Stimulated activated CD4-positive, alpha-beta T cell treated with anti-CD3 and anti-CD28 coated beads, Interleukin-1b, Interleukin-23, amount 100 ng/mL, for 24 hours (primary cell): ENCODE measurements at regions not wholly inside any gene's neighbourhood (a gene's known extent, or its start where the extent isn't known, plus 50 kb on each side); places are given as distances from the start of the nearest gene placed in this dataset.

Experiments used
- DNase-seq, 4 experiments: peaks; one replicate each; pipeline ENCODE4 v3.0.0-alpha.2; 2020; ENCODE audit warnings: low read depth in 4 of 4, low spot score in 1 of 4

GRCh38 chr21:29441651-29442050, 142.9 kb downstream of the BACH1 start:
- DNase-seq: no peak

GRCh38 chr21:29443411-29444010, 144.8 kb downstream of the BACH1 start:
- no peak for DNase-seq

- DNase-seq: no peak
Observed at GRCh38 chr21:29448766-29449165, 150.0 kb downstream of the BACH1 start.

GRCh38 chr21:29449306-29449950, 150.7 kb downstream of the BACH1 start:
- no peak for DNase-seq

- no peak for DNase-seq
Observed at GRCh38 chr21:29450058-29450457, 151.3 kb downstream of the BACH1 start.

GRCh38 chr21:29453511-29453910, 154.8 kb downstream of the BACH1 start:
- no peak for DNase-seq

GRCh38 chr21:29454179-29454578, 155.5 kb downstream of the BACH1 start:
- DNase-seq: no peak

GRCh38 chr21:29462479-29462878, 163.8 kb downstream of the BACH1 start:
- no peak for DNase-seq

- DNase-seq: no peak
Observed at GRCh38 chr21:29465546-29465945, 166.8 kb downstream of the BACH1 start.

GRCh38 chr21:29466532-29466931, 167.8 kb downstream of the BACH1 start:
- no peak for DNase-seq

- no peak for DNase-seq
Observed at GRCh38 chr21:29470397-29470796, 171.7 kb downstream of the BACH1 start.

GRCh38 chr21:29473808-29474207, 175.1 kb downstream of the BACH1 start:
- DNase-seq: no peak

- no peak for DNase-seq
Observed at GRCh38 chr21:29475329-29475728, 176.6 kb downstream of the BACH1 start.

GRCh38 chr21:29477347-29477746, 178.6 kb downstream of the BACH1 start:
- no peak for DNase-seq

GRCh38 chr21:29477941-29478340, 179.2 kb downstream of the BACH1 start:
- no peak for DNase-seq

GRCh38 chr21:29481081-29481480, 182.4 kb downstream of the BACH1 start:
- no peak for DNase-seq

GRCh38 chr21:29481641-29482040, 182.9 kb downstream of the BACH1 start:
- DNase-seq: no peak

- no peak for DNase-seq
Observed at GRCh38 chr21:29486306-29486807, 187.6 kb downstream of the BACH1 start.
